ENCODE measurements at regions not wholly inside any gene's neighbourhood (a gene's known extent, or its start where the extent isn't known, plus 50 kb on each side); places are given as distances from the start of the nearest gene placed in this dataset.

DNA sequence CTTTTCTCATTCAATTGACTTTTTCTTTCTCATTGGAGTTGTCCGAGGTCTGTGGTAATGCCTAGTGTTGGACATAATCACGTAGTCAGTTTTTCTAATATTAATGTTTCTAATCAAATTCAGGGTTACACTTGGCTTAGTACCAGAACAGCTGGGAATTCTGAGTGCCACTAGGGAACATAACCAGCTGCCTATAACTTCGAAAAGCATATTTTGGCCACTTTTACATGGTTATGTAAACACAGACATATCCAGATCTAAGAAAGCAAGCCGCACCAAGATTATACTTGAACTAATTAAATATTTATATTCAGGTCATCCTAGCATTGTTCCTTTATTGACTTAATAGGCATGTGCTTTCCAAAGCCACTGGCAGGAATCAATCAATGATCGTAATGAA, 91.1 kb upstream of the ARHGAP28 start:
- Histone ChIP-seq H4K20me1 (no peaks in the 10 kb centered on the region), H3K4me2 (no peak overlapping the region), H3K9ac (no peak overlapping the region), H3K27me3 (no peaks in the 10 kb centered on the region), H3K36me3 (no peaks in the 10 kb centered on the region), H3K4me1 (no peaks in the 10 kb centered on the region), H3K9me3 (no peaks in the 10 kb centered on the region), H3K27ac (no peak overlapping the region), H3K4me3 (no peak overlapping the region)
- TF ChIP-seq Cebpa-rat (IDR thresholded peaks at IDR 0.05) = no peak

DNA sequence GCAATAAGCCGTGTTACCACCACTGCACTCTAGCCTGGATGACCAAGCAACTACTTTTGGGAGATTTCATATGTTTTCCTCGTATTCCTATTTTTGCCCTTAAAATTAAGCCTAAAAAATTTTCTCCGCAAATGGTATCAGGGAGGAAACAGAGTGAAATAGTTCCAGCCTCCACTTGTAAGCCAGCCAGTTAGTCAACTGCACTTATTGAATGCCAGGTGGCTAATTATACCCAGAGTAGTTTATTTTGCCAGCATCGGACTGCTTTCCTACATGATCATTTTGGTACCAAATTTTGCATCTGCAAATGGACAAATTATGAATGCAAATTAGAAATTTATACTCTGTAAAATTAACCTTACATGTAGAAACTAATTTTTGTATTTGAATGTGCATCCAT, 90.2 kb upstream of the ARHGAP28 start:
- Histone ChIP-seq H3K27ac (no peak overlapping the region), H3K27me3 (no peaks in the 10 kb centered on the region), H4K20me1 (no peaks in the 10 kb centered on the region), H3K9ac (no peak overlapping the region), H3K36me3 (no peaks in the 10 kb centered on the region), H3K9me3 (no peaks in the 10 kb centered on the region), H3K4me1 (no peaks in the 10 kb centered on the region), H3K4me2 (no peak overlapping the region), H3K4me3 (no peak overlapping the region)
- no peak for TF ChIP-seq Cebpa-rat (IDR thresholded peaks at IDR 0.05)

DNA sequence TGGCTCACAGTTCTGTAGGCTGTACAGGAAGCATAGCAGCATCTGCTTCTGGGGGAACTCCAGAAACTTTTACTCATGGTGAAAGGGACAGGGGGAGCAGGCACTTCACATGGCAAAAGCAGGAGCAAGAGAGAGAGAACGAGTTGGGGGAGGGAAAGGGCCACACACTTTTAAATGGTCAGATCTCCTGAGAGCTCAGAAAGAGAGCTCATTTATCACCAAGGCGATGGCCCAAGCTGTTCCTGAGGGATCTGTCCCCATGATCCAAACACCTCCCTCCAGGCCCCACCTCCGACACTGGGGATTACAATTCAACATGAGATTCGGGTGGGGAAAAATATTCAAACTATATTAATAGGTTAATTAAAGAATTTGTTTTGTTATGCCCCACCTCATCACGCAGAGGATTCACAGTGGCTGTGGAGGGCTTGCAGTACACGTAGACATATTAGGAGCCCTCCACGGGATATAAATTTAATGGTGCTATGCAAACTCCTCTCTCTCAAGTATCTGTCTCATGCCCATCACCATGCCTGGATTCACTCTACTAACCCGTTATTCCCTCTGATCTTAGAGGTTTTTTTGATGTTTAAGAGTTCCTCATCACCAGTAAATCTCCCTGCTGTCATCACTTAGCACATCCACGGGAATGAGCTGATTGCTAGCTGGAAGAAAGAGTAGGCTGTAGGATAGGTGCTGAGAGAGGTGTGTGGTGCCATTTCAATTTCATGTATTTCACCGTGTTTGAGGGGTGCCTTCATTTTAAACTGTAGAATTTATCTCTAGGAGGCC, 84.5 kb upstream of the ARHGAP28 start:
- H3K27me3 ChIP-seq = no peaks in the 10 kb centered on the region

DNA sequence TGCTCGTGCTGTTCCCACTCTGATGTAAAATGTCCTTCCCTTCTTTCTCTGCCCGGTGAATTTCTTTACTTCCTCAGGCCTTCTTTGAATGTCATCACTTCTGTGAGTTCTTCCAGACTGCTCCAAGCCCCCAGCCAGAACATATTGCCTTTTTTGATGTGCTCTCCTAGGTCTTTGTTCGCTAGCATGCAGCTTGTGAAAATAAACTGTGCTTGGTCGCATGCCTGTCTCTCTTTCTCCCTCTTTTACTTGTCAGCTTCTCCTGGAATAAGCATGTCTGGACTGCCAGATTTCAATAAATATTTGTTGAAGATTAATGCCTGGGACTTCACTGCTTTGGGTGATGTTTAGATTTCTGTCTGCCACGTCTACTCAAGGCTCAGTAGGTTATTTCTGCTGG, 82.7 kb upstream of the ARHGAP28 start:
- no peak for TF ChIP-seq Cebpa-rat (IDR thresholded peaks at IDR 0.05)
- Histone ChIP-seq H3K36me3 (no peaks in the 10 kb centered on the region), H3K27ac (no peak overlapping the region), H3K4me2 (no peak overlapping the region), H3K9me3 (no peaks in the 10 kb centered on the region), H3K4me1 (no peaks in the 10 kb centered on the region), H4K20me1 (no peaks in the 10 kb centered on the region), H3K9ac (no peak overlapping the region), H3K27me3 (no peaks in the 10 kb centered on the region), H3K4me3 (no peak overlapping the region)

More for the DNA sequence above, 84.5 kb upstream of the ARHGAP28 start:
- no peaks in the 10 kb centered on the region for H3K9me3 ChIP-seq
- H3K4me2 ChIP-seq = no peak overlapping the region
- H3K4me1 ChIP-seq = no peaks in the 10 kb centered on the region
- H3K27ac ChIP-seq = no peak overlapping the region
- no peak overlapping the region for H3K4me3 ChIP-seq
- no peak for TF ChIP-seq Cebpa-rat (IDR thresholded peaks at IDR 0.05)
- H3K36me3 ChIP-seq = no peaks in the 10 kb centered on the region
- H4K20me1 ChIP-seq = no peaks in the 10 kb centered on the region
- no peak overlapping the region for H3K9ac ChIP-seq

DNA sequence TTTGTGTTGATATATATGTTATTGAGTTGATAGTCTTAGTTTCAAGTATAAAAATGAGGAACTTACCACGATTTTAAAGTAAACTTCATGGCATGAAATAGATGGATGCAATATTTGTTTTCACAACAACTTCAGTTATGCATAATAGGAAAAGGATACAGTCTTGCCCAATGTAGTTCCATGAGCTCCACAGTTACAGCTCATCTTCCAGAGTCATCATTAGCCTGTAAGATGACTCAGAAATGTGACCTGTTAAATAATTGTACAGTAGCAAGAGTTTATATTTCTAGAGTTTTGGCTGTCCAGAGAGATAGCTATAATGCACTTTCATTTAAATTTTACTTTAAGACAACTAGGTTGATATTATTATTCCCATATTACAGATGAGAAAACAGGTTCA, 80.9 kb upstream of the ARHGAP28 start:
- no peak for TF ChIP-seq Cebpa-rat (IDR thresholded peaks at IDR 0.05)
- H3K4me2 ChIP-seq = no peak overlapping the region
- H3K36me3 ChIP-seq = no peaks in the 10 kb centered on the region
- H3K4me1 ChIP-seq = no peaks in the 10 kb centered on the region
- H3K27ac ChIP-seq = no peak overlapping the region
- no peak overlapping the region for H3K4me3 ChIP-seq
- H3K27me3 ChIP-seq = no peaks in the 10 kb centered on the region
- no peak overlapping the region for H3K9ac ChIP-seq
- no peaks in the 10 kb centered on the region for H3K9me3 ChIP-seq
- H4K20me1 ChIP-seq = no peaks in the 10 kb centered on the region

DNA sequence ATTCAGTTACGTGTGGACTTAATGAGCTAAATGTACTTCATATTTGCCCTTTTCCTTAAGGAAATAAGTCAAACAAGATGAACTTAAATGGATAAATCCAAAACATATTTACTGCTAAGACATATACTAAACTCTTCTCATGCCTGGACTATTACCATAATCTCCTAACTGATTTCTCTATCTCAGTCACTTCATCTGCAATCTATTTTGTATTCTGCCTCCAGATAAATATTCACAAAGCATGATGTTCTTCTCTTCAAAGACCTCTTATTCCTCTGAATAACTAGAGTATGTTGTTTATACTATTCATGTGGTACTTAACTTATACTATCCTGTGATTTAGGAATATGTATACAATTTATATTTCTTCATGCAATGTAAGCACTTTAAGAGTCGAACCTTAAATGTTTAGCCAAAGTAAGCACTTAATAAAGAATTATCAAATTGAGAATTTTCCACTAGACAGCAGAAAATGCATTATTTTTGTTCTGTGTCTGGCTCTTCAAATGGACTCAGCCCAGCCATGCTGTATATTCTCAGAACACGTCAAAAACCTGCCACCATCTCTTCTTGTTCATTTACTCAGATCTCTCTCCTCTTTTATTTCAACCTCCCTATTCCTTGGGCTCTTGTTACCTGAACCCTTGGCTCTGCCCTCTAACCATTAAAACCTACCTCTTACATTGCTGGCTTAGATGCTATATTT, 79.9 kb upstream of the ARHGAP28 start:
- no peak overlapping the region for H3K4me3 ChIP-seq
- H4K20me1 ChIP-seq = no peaks in the 10 kb centered on the region
- H3K36me3 ChIP-seq = no peaks in the 10 kb centered on the region
- H3K9me3 ChIP-seq = no peaks in the 10 kb centered on the region
- no peaks in the 10 kb centered on the region for H3K27me3 ChIP-seq
- H3K27ac ChIP-seq = no peak overlapping the region
- H3K4me2 ChIP-seq = no peak overlapping the region
- no peak for TF ChIP-seq Cebpa-rat (IDR thresholded peaks at IDR 0.05)
- H3K4me1 ChIP-seq = no peaks in the 10 kb centered on the region
- H3K9ac ChIP-seq = no peak overlapping the region

DNA sequence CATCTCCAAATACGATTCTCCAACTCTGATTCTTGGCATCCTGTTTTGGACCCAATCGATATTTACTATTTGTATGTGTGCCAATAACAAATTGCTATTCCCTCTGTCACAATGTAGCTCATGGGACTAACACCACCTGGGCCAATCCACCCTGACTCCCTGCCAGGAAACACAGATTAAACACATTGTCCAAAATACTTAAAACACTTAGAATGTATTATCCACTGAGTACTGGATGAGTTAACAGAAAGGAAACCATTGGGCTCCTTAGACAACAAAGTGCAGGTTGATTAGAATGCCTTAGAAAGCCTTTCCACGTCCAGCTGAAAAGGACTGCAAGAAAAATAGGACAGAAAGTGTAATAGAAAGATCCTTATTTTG, 79.4 kb upstream of the ARHGAP28 start:
- no peak overlapping the region for H3K9ac ChIP-seq
- no peak overlapping the region for H3K4me2 ChIP-seq
- H3K36me3 ChIP-seq = no peaks in the 10 kb centered on the region
- H3K9me3 ChIP-seq = no peaks in the 10 kb centered on the region
- H3K27ac ChIP-seq = no peak overlapping the region
- TF ChIP-seq Cebpa-rat (IDR thresholded peaks at IDR 0.05) = no peak
- no peak overlapping the region for H3K4me3 ChIP-seq
- H3K4me1 ChIP-seq = no peaks in the 10 kb centered on the region
- H4K20me1 ChIP-seq = no peaks in the 10 kb centered on the region
- no peaks in the 10 kb centered on the region for H3K27me3 ChIP-seq

DNA sequence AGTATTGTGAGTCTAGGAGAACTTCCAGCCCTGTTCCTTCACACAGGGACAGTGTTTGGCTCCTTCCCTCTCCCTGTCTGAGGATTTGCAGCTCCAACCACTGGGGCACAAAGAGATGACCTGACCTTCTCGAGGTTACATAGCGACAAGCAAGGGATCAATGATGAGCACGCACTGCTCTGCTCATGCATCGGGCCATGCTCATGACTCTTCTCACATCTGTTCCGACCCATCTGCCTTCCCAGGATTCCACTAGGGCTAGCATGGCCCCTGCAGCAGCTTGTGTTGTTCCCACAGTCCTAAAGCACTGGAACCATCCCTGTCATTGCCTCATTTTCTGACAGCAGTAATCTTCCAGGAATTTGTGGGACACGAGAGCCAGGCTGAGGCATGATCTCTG, 78.8 kb upstream of the ARHGAP28 start:
- TF ChIP-seq Cebpa-rat (IDR thresholded peaks at IDR 0.05) = no peak
- Histone ChIP-seq H3K4me1 (no peaks in the 10 kb centered on the region), H4K20me1 (no peaks in the 10 kb centered on the region), H3K9me3 (no peaks in the 10 kb centered on the region), H3K4me3 (no peak overlapping the region), H3K36me3 (no peaks in the 10 kb centered on the region), H3K27ac (no peak overlapping the region), H3K27me3 (no peaks in the 10 kb centered on the region), H3K4me2 (no peak overlapping the region), H3K9ac (no peak overlapping the region)

DNA sequence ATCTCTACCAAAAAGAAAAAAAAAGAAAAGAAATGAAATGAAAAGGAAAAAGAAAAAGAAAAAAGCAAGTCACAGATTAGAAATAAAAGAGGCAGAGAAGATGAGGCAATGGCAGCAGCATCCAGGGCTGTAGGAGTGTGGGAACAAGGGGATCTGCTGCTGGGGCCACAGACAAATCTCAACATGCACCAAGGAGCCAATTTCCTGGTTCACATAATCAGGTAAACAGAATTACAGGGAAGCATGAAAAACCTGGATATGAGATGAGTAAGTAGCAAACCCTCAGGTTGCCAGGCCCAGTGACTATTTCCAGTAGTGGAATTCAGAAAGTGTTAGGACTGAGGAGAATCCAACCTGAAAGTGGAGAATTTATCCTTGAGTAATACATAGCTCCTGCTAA, 77.4 kb upstream of the ARHGAP28 start:
- TF ChIP-seq Cebpa-rat (IDR thresholded peaks at IDR 0.05) = no peak
- Histone ChIP-seq H3K4me2 (no peak overlapping the region), H3K9ac (no peak overlapping the region), H3K27me3 (no peaks in the 10 kb centered on the region), H3K4me3 (no peak overlapping the region), H4K20me1 (no peaks in the 10 kb centered on the region), H3K4me1 (no peaks in the 10 kb centered on the region), H3K9me3 (no peaks in the 10 kb centered on the region; the same call in 1 of the 2 replicates), H3K36me3 (no peaks in the 10 kb centered on the region), H3K27ac (no peak overlapping the region)

DNA sequence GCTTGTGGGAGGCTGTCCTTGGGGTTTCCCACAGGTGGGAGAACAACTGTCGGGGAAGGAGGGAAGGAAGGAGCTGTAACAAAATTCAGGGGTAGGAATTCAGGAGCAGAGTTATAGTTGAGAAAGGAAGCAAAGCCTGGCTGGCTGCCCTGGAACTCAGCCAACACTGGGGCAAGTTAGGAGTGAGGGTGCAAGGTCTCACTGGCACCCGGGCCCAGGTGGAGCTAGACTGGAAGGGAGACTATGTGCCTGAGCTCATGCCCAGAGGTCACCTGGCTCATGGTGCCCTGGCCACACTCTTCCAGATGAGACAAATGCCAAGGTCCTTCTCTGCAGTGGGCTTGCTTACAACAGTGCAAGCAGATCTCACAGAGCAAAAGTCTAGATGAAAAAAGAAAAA, 75.6 kb upstream of the ARHGAP28 start:
- no peaks in the 10 kb centered on the region for H4K20me1 ChIP-seq

More for the DNA sequence above, 75.6 kb upstream of the ARHGAP28 start:
- no peak for TF ChIP-seq Cebpa-rat (IDR thresholded peaks at IDR 0.05)
- no peak overlapping the region for H3K4me3 ChIP-seq
- H3K4me1 ChIP-seq = no peaks in the 10 kb centered on the region
- H3K36me3 ChIP-seq = no peaks in the 10 kb centered on the region
- no peak overlapping the region for H3K27ac ChIP-seq
- H3K4me2 ChIP-seq = no peak overlapping the region
- H3K9ac ChIP-seq = no peak overlapping the region
- no peaks in the 10 kb centered on the region; the same call in 1 of the 2 replicates for H3K9me3 ChIP-seq
- no peaks in the 10 kb centered on the region for H3K27me3 ChIP-seq

All from BLaER1 (cell line).